IgD-negative memory B cell (primary cell): ENCODE measurements at regions not wholly inside any gene's neighbourhood (a gene's known extent, or its start where the extent isn't known, plus 50 kb on each side); places are given as distances from the start of the nearest gene placed in this dataset.
"Not testable (repeated sequence)": the region's sequence is repeated elsewhere in the genome, so short reads cannot be mapped to it uniquely, and the experiment has no call there.

Source experiments
- H3K27ac Mint-ChIP-seq, 3 donors: one replicate each; pipeline ENCODE4 v1.8.0; 2020 to 2022; ENCODE audit warnings: mild to moderate bottlenecking in 3 of 3, mixed read lengths in 3 of 3, moderate library complexity in 1 of 3
- H3K27me3 Mint-ChIP-seq: one replicate; pipeline ENCODE4 v1.8.0; 2021; ENCODE audit warnings: mixed read lengths
- H3K36me3 Mint-ChIP-seq: one replicate; pipeline ENCODE4 v1.8.0; 2020; ENCODE audit warnings: mild to moderate bottlenecking, mixed read lengths
- H3K4me1 Mint-ChIP-seq, 3 donors: one replicate each; pipeline ENCODE4 v1.8.0; 2020 to 2022; ENCODE audit warnings: mixed read lengths in 3 of 3, mild to moderate bottlenecking in 1 of 3
- H3K4me3 Mint-ChIP-seq, 4 donors: one replicate each; pipeline ENCODE4 v1.8.0; 2020 to 2022; ENCODE audit warnings: mild to moderate bottlenecking in 4 of 4, mixed read lengths in 4 of 4, moderate library complexity in 3 of 4
- H3K9me3 Mint-ChIP-seq, 3 donors: one replicate each; pipeline ENCODE4 v1.8.0; 2020 to 2021; ENCODE audit warnings: mixed read lengths in 3 of 3, mild to moderate bottlenecking in 1 of 3

DNA sequence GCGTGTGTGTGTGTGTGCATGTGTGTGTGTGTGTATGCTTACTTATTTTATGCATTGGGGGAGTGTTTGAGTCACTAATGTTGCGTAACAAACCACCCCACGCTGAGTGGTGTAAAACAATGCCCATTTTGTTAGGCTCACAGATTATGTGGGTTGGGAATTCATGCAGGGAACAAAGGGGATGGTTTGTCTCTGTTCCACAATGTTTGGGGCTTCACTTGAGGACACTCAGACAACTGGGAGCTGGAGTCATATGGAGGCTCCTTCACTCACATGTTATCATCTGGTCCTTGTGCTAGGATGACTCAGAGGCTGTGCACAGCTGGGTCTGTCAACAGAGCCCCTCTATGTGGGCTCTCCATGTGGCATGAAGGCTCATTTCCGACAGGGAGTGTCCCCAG lies 51.3 kb upstream of the LARGE1 start:
- Mint-ChIP-seq H3K4me3 (no peak overlapping the region), H3K36me3 (no peaks in the 10 kb centered on the region), H3K27me3 (peaks cover 7% of the 10 kb centered on the region), H3K27ac (no peak overlapping the region), H3K4me1 (no peaks in the 10 kb centered on the region), H3K9me3 (peaks cover 0 to 4% (median 0%) of the 10 kb centered on the region in 3 donors)

DNA sequence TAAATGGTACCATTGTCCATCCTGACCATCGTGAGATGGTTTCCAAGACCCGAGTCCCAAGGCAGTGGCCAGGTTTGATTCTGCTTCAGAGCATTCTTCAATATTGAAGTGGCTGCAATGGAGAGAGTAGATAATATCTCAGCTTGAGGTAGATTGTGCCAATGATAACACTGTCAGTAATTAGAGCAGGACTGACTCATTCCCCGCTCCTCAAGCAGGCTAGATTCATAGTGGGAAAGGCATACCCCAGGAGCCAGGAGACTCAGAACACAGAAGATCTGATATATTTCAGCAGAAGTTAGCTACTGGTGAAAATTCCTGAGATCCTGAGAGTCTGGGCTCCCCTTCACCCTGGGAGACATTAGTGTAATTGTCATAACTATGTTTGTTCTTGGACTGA lies 55.6 kb upstream of the LARGE1 start:
- no peak overlapping the region for H3K4me3 Mint-ChIP-seq

DNA sequence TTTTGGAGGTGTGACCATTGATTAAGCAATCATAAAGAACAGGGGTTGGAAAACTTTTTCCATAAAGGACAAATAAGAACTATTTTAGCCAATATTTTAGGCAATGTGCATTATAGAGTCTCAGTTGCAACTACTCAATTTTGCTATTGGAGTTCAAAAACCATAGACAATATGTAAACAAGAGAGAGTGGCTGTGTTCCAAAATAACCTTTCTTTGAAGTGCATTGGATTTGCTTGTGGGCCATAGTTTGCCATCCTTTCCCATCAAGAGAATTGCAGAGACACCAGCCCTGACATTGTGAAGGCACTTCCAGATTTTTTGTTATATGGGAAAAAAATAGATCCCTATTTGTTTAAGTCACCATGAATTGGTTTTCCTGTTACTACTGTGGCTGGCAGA lies 63.3 kb upstream of the LARGE1 start:
- Mint-ChIP-seq H3K27me3 (peaks cover 8% of the 10 kb centered on the region), H3K36me3 (no peaks in the 10 kb centered on the region), H3K4me3 (no peak overlapping the region), H3K4me1 (peaks cover 0 to 9% (median 3%) of the 10 kb centered on the region in 3 donors), H3K27ac (peak overlapping the region in 1 of 3 donors; percentile 25), H3K9me3 (peaks cover 0 to 5% (median 0%) of the 10 kb centered on the region in 3 donors)

More for the DNA sequence above, 55.6 kb upstream of the LARGE1 start:
- Mint-ChIP-seq H3K27me3 (peaks cover 7% of the 10 kb centered on the region), H3K27ac (no peak overlapping the region), H3K4me1 (no peaks in the 10 kb centered on the region), H3K36me3 (no peaks in the 10 kb centered on the region), H3K9me3 (peaks cover 0 to 4% (median 0%) of the 10 kb centered on the region in 3 donors)

DNA sequence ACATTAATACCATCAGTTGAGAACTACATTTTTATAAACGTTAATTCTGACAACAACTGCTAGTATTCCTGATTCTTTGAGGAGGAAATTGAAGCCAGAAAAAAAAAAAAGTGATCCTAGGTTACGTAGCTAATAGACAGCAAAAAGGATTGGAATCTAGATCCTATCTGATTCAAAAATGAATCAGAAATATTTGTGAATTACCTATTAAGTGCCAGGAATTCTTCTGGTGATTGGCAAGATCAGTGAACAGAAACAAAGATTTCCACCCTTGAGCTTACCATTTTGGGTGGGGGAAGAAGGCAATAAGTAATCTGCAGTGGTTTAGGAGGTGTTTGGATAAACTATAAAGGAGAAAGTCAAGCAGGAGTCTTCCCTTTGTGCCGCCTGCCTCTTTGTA lies 63.9 kb upstream of the LARGE1 start:
- Mint-ChIP-seq H3K4me1 (peaks cover 0 to 9% (median 3%) of the 10 kb centered on the region in 3 donors), H3K27me3 (peaks cover 8% of the 10 kb centered on the region), H3K27ac (no peak overlapping the region), H3K9me3 (peaks cover 0 to 5% (median 0%) of the 10 kb centered on the region in 3 donors), H3K36me3 (no peaks in the 10 kb centered on the region), H3K4me3 (no peak overlapping the region)

DNA sequence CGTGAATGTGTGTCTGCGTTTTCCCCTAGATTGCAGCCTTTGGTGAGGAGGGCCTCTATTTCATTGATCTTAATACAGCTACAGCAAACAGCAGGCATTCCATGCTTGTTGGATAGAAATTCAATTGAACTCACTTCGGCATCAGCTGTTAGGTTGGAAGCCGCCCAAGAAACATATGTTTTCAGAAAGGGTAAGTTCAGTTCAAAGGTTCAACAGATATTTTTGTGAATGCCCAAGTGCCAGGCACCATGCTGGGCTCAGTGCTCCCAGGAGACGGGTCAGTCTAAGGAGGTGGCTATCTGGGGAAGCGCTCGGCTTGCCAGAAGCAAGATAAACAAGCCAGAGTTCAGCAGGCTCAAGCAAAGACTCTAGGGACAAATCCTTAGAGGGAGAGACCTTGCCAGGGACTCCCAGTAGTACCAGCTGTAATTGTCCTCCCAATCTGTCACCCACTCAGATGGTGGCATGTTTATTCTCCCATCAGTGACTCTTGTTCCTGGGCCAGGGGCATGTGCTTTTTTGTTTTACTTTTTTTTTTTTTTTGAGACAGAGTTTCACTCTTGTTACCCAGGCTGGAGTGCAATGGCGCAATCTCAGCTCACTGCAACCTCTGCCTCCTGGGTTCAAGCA lies 64.5 kb upstream of the LARGE1 start:
- Mint-ChIP-seq H3K27me3 (peaks cover 8% of the 10 kb centered on the region), H3K4me3 (no peak overlapping the region), H3K9me3 (peaks cover 0 to 5% (median 0%) of the 10 kb centered on the region in 3 donors), H3K36me3 (no peaks in the 10 kb centered on the region), H3K4me1 (peaks cover 0 to 9% (median 3%) of the 10 kb centered on the region in 3 donors), H3K27ac (no peak overlapping the region)

DNA sequence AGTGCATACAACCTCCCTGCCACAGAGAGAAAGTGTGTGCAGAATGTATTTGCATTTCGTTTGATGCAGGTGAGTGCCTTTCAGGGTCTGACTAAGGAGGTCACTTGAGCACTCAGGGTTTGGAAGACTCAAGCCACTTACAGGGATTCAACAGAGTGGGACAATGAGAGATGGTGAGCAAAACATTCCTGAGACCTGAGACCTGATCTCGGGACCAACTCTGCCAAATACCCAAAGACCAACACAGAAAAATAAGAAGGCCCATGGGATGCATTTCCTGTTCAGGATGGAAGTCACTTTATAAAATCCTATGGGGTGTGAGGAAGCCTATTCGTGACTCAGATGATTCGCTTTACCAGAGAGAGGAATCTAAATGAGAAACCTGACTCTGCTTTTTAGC lies 65.2 kb upstream of the LARGE1 start:
- Mint-ChIP-seq H3K27ac (no peak overlapping the region), H3K27me3 (peaks cover 8% of the 10 kb centered on the region), H3K36me3 (no peaks in the 10 kb centered on the region), H3K9me3 (peaks cover 0 to 5% (median 0%) of the 10 kb centered on the region in 3 donors), H3K4me1 (peaks cover 0 to 9% (median 3%) of the 10 kb centered on the region in 3 donors), H3K4me3 (peak overlapping the region in 1 of 4 donors; percentile 25)

DNA sequence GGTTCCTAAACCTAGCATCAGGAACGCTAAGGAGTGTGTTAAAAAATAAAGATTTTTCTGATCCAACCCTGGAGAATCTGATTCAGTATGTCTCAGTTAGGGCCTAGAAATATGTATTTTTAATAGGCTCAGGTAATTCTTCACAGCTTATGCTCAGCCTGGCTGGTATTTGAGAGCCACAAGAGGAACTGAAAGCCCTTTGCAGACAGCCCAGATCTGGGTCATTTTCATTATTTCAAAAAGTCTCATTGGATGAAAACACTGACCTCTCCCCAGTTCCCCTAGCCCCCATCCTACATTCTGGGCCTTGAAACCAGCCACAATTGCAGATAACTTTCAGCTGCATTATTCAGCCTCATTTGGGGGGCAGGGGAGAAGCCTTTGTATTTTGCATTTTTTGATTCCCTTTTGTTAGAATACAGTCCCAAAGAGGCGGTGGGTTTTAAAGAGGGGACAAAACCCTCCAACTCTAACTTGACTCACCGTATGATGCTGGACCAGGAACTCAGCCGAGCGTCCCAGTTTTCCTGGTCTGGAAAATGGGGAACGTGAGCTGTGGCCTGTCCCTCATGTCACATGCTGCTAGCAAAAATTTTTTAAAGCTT lies 66.0 kb upstream of the LARGE1 start:
- Mint-ChIP-seq H3K9me3 (peaks cover 0 to 5% (median 0%) of the 10 kb centered on the region in 3 donors), H3K36me3 (no peaks in the 10 kb centered on the region)

DNA sequence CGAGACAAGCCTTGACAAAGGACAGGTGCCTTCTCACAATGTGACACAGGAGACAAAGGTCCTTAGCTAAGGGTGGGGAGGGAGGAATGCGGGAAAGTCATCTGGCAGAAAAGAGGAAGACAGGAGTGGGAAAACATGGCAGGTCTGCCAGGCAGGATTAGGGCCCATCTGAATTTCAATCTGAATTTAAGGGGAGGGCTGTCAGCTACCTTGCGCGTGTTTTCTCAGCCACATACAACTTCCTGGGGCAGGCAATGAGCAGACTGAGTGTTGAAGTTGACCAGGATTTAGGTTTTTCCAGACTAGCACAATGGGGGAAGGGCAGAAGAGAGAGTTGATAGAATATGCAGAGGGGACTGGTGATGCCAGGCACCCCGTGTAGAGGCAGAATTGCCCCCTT lies 66.7 kb upstream of the LARGE1 start:
- H3K36me3 Mint-ChIP-seq, result no peaks in the 10 kb centered on the region
- peaks cover 0 to 5% (median 0%) of the 10 kb centered on the region in 3 donors for H3K9me3 Mint-ChIP-seq
- peak overlapping the region in 1 of 4 donors; percentile 28 for H3K4me3 Mint-ChIP-seq
- no peak overlapping the region for H3K27ac Mint-ChIP-seq
- H3K4me1 Mint-ChIP-seq, result peaks cover 2 to 19% (median 8%) of the 10 kb centered on the region in 3 donors
- H3K27me3 Mint-ChIP-seq, result peaks cover 8% of the 10 kb centered on the region

More for the DNA sequence above, 66.0 kb upstream of the LARGE1 start:
- Mint-ChIP-seq H3K27ac (no peak overlapping the region), H3K4me1 (peaks cover 1 to 12% (median 4%) of the 10 kb centered on the region in 3 donors), H3K4me3 (peak overlapping the region in 1 of 4 donors; percentile 28), H3K27me3 (peaks cover 8% of the 10 kb centered on the region)

DNA sequence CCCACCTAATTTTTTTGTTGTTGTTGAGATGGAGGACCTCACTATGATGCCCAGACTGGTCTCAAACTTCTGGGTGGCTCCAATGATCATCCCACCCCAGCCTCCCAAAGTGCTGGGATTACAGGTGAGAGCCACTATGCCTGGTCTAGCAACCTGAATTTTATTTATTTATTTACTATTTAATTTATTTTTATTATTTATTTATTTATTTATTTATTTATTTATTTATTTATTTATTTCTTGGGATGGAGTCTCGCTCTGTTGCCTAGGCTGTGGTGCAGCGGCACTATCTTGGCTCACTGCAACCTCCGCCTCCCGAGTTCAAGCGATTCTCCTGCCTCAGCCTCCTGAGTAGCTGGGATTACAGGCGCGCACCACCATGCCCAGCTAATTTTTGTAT lies 69.0 kb upstream of the LARGE1 start:
- H3K9me3 Mint-ChIP-seq, H3K36me3 Mint-ChIP-seq, H3K4me3 Mint-ChIP-seq, H3K27ac Mint-ChIP-seq, H3K27me3 Mint-ChIP-seq: not testable (repeated sequence)
- H3K4me1 Mint-ChIP-seq, result peaks cover 2 to 20% (median 8%) of the 10 kb centered on the region in 3 donors

DNA sequence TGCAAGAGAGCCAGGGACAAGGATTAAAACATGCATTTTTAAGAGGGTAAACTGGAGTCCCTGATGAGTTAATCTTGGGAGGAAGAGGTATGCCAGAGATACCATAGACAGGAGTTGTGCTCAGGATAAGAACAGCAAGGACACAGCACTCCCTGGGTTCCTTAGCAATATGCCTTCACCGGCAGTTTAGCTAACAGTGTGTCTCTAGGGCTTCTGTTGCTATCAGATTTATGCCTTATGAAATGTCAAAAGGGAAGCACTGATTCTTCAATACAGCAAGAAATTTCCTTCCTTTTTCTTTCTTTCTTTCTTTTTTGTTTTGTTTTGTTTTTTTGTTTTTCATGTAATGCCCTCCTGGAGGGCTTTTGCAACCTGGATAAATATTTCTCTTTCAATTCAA lies 71.3 kb upstream of the LARGE1 start:
- Mint-ChIP-seq H3K4me1 (peaks cover 2 to 10% (median 5%) of the 10 kb centered on the region in 3 donors), H3K27ac (no peak overlapping the region), H3K27me3 (peaks cover 7% of the 10 kb centered on the region), H3K9me3 (peaks cover 0 to 7% (median 5%) of the 10 kb centered on the region in 3 donors), H3K4me3 (peak overlapping the region in 1 of 4 donors; percentile 4), H3K36me3 (no peaks in the 10 kb centered on the region)

DNA sequence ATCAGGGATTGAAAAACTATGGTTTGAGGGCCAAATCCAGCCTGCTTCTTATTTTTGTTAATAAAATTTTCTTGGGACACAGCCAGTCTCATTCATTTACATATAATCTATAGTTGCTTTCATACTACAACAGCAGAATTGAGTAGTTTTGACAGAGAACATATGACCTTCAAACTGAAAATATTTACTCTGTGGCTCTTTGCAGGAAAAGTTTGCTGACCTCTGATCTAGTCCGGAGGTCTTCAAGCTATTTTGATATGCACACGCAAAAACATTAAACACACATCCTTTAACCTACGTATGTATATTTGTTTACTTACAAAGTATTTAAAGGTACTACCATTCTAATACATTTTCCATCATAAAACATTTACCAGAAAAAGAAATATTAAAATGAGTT lies 76.5 kb upstream of the LARGE1 start:
- peaks cover 0 to 2% (median under 1%) of the 10 kb centered on the region in 3 donors for H3K4me1 Mint-ChIP-seq
- H3K36me3 Mint-ChIP-seq, result no peaks in the 10 kb centered on the region
- H3K27me3 Mint-ChIP-seq, result peaks cover 3% of the 10 kb centered on the region
- peaks cover 2 to 27% (median 12%) of the 10 kb centered on the region in 3 donors for H3K9me3 Mint-ChIP-seq
- H3K4me3 Mint-ChIP-seq, result no peak overlapping the region
- H3K27ac Mint-ChIP-seq, result no peak overlapping the region

DNA sequence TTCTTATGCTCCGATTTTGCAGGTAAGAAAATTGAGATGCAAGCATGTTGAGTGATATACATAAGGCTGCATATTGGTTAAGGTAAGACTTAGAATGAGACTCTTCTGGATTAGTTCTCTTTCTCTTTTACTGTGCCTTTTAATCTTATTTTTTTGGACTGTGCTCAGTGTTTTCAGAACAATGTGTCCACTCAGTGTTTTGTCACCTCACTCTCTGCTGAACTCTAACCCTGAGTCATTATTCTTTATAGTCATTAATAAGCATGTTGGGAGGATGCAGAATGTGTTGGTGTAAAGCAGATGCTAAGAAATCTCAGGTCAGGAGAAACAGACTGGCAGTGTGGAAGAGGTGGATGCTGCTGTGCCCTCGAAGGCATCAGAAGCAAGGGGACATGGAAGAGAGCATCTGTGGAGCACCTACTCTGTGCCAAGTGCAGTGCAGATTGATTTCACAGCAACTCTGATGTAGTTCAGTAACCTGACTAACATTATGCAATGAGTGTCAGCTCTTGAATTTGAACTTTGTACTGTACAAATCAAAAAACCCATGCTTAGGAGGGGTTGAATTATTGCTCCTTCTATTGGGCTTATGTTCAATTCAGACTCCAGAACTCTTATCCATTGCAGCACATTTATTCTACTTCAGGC lies 80.7 kb upstream of the LARGE1 start:
- H3K27ac Mint-ChIP-seq, result no peak overlapping the region
- peaks cover 2% of the 10 kb centered on the region for H3K36me3 Mint-ChIP-seq
- peaks cover 8 to 26% (median 12%) of the 10 kb centered on the region in 3 donors for H3K9me3 Mint-ChIP-seq
- H3K4me3 Mint-ChIP-seq, result no peak overlapping the region
- H3K4me1 Mint-ChIP-seq, result no peaks in the 10 kb centered on the region
- H3K27me3 Mint-ChIP-seq, result no peaks in the 10 kb centered on the region

DNA sequence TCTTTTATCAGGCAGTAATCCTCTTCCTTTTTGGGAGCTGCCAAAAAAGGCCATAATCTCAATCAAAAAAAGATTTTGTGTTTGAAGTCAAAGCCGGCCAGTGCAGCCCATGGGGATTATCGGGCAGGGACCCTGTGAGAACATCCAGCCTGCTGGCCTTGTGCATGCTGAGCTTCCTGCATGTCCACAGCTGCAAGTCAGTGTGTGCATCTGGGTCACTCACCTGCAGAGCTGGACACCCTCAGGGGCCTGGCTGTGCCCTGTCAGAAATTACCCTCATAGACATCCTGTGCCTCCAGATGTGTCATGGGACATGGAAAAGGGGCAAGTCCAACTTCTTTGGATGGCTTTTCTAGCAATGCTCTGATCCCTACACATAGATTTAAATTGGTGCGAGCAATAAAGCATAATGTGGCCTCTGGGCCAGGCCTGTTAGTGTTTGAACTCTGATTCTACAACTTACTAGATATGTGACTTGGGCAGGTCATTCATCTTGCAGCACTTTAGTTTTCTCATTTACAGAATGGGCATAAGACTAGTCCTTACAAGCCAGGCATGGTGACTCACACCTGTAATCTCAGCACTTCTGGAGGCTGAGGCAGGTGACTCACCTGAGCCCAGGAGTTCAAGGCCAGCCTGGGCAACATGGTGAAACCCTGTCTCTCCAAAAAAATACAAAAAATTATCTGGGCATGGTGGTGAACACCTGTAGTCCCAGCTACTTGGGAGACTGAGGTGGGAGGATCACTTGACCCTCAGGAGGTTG lies 81.6 kb upstream of the LARGE1 start:
- Mint-ChIP-seq H3K4me3 (no peak overlapping the region), H3K27me3 (no peaks in the 10 kb centered on the region), H3K27ac (no peak overlapping the region), H3K4me1 (no peaks in the 10 kb centered on the region), H3K36me3 (peaks cover 2% of the 10 kb centered on the region), H3K9me3 (peaks cover 8 to 26% (median 12%) of the 10 kb centered on the region in 3 donors)

DNA sequence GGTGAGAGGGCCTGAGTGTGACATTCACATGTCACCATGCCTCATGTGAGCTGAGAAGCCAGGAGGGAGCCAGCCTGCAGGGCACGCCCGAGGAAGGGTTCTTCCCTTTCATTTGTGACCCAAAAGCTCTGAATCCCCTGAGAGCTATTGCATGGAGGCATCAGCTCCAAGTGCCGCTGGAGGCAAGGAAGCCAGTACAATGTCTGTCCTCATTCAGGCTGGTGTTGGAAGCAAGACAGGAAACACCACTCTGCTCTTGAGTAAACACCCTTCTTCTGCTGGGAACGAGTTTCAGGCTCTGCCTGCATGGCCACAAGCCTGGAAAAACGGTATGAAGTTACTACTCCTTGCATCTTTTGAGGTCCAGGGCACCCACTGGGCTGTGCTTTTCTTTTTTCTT lies 83.8 kb upstream of the LARGE1 start:
- no peaks in the 10 kb centered on the region for H3K27me3 Mint-ChIP-seq
- H3K27ac Mint-ChIP-seq, result no peak overlapping the region
- H3K4me3 Mint-ChIP-seq, result no peak overlapping the region
- peaks cover 0 to 2% (median 0%) of the 10 kb centered on the region in 3 donors for H3K4me1 Mint-ChIP-seq
- H3K36me3 Mint-ChIP-seq, result peaks cover 2% of the 10 kb centered on the region
- peaks cover 5 to 18% (median 17%) of the 10 kb centered on the region in 3 donors for H3K9me3 Mint-ChIP-seq

DNA sequence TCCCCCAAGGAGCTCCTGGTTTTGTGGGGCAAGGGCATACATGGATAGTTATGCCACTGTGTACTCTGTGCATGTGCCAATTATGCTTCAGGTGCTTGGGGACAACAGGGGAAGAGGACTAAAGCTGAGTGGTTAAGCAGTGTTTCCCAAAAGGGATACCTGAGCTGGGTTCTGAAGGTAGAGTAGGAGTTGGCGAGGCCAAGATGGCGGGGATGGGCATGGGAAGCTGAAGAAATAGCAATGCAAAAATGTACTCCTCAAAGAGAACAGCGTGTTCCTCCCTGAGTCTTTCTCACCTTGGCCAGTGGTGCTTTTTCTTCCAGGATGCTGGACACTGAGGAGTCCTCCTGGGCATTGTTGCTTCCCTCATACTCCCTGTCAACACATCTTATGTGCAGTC lies 90.0 kb upstream of the LARGE1 start:
- Mint-ChIP-seq H3K9me3 (peaks cover 5 to 20% (median 16%) of the 10 kb centered on the region in 3 donors), H3K4me1 (peaks cover 0 to 2% (median 0%) of the 10 kb centered on the region in 3 donors), H3K27ac (no peak overlapping the region), H3K4me3 (no peak overlapping the region), H3K27me3 (peaks cover 3% of the 10 kb centered on the region), H3K36me3 (no peaks in the 10 kb centered on the region)
